IMR-90 (cell line): ENCODE measurements at regions not wholly inside any gene's neighbourhood (a gene's known extent, or its start where the extent isn't known, plus 50 kb on each side); places are given as distances from the start of the nearest gene placed in this dataset.

Experiments used
- ATAC-seq: fragments of 200-7000 bp; cut with Tn5 transposase; 2 replicates; pipeline ENCODE4 v1.9.1; 2020; ENCODE audit warnings: low read depth, mild to moderate bottlenecking, moderate library complexity
- BruUV-seq: library from RNA; stranded (reverse); fragments of 400-500 nt; replicated peaks from 2 replicates; lab custom pipeline; 2021; lab: Mats Ljungman, UMichigan
- CTCF ChIA-PET: fragments of 300-600 bp; formaldehyde crosslinking; extraction: SDS; loops from one replicate; lab custom pipeline; 2021; ENCODE audit warnings: antibody characterized with exemption; lab: Yijun Ruan, JAX
- POLR2A ChIA-PET: fragments of 300-600 bp; sonication (Branson Sonifier 250); formaldehyde crosslinking; loops from one replicate; lab custom pipeline; 2022; ENCODE audit warnings: antibody characterized with exemption; ENCODE audit not compliant: unreplicated experiment; lab: Charles Lee
- DNase-seq: peaks from one replicate; pipeline ENCODE4 v3.0.0; 2013
- H2AFZ ChIP-seq: replicated peaks from 2 replicates; pipeline ENCODE3; 2013; ENCODE audit warnings: low read length, mild to moderate bottlenecking; ENCODE audit not compliant: poor library complexity
- H2AK5ac ChIP-seq: 2 replicates; pipeline ENCODE4 v1.6.1; 2013; ENCODE audit warnings: low read depth, low read length, inconsistent platforms
- H2AK9ac ChIP-seq: replicated peaks from 2 replicates; pipeline ENCODE3; 2013; ENCODE audit warnings: mild to moderate bottlenecking, low read depth, low read length, moderate library complexity; ENCODE audit not compliant: poor library complexity
- H2BK120ac ChIP-seq: 2 replicates; pipeline ENCODE4 v1.6.1; 2013; ENCODE audit warnings: low read depth, low read length, inconsistent platforms
- H2BK15ac ChIP-seq: 3 replicates; pipeline ENCODE4 v1.6.1; 2013; ENCODE audit warnings: low read depth, low read length, inconsistent platforms
- H2BK20ac ChIP-seq: 2 replicates; pipeline ENCODE4 v1.6.1; 2013; ENCODE audit warnings: low read depth, mild to moderate bottlenecking, inconsistent platforms, low read length, moderate library complexity
- H2BK5ac ChIP-seq: 2 replicates; pipeline ENCODE4 v1.6.1; 2013; ENCODE audit warnings: mild to moderate bottlenecking, low read depth, low read length, inconsistent platforms; ENCODE audit not compliant: poor library complexity, severe bottlenecking
- H3K14ac ChIP-seq: replicated peaks from 2 replicates; pipeline ENCODE4 v1.6.1; 2013; ENCODE audit warnings: low read depth, low read length, inconsistent platforms
- H3K18ac ChIP-seq: 2 replicates; pipeline ENCODE4 v1.6.1; 2013; ENCODE audit warnings: low read depth, low read length, control low read depth
- H3K23ac ChIP-seq: 2 replicates; pipeline ENCODE4 v1.6.1; 2013; ENCODE audit warnings: low read depth, low read length, inconsistent platforms
- H3K27ac ChIP-seq: 2 replicates; pipeline ENCODE4 v1.5.1; 2013; ENCODE audit warnings: mild to moderate bottlenecking, control low read depth, low read length; ENCODE audit not compliant: insufficient read depth
- H3K27me3 ChIP-seq: 2 replicates; pipeline ENCODE4 v1.6.1; 2013; ENCODE audit warnings: low read length; ENCODE audit not compliant: control insufficient read depth, insufficient read depth
- H3K36me3 ChIP-seq: 2 replicates; pipeline ENCODE4 v1.6.1; 2013; ENCODE audit warnings: low read length, mixed read lengths; ENCODE audit not compliant: control insufficient read depth, insufficient read depth
- H3K4ac ChIP-seq: 2 replicates; pipeline ENCODE4 v1.6.1; 2013; ENCODE audit warnings: low read depth, low read length, inconsistent platforms
- H3K4me1 ChIP-seq: 2 replicates; pipeline ENCODE4 v1.6.1; 2013; ENCODE audit warnings: low read length, mixed read lengths; ENCODE audit not compliant: control insufficient read depth, insufficient read depth
- H3K4me2 ChIP-seq: 2 replicates; pipeline ENCODE4 v1.6.1; 2013; ENCODE audit warnings: low read depth, mild to moderate bottlenecking, control low read depth, low read length, moderate library complexity
- H3K4me3 ChIP-seq: 2 replicates; pipeline ENCODE4 v1.5.1; 2013; ENCODE audit warnings: low read depth, mild to moderate bottlenecking, control low read depth, low read length, moderate library complexity; ENCODE audit not compliant: insufficient read depth
- H3K56ac ChIP-seq: 2 replicates; pipeline ENCODE4 v1.6.1; 2013; ENCODE audit warnings: low read length, inconsistent platforms; ENCODE audit not compliant: insufficient read depth; ENCODE audit errors: extremely low read depth
- H3K79me1 ChIP-seq, 2 experiments: 2 replicates each; pipeline ENCODE4 v1.6.1; 2013; ENCODE audit warnings: low read length in 2 of 2, inconsistent platforms in 1 of 2, low read depth in 1 of 2
- H3K9ac ChIP-seq: 2 replicates; pipeline ENCODE4 v1.6.1; 2013; ENCODE audit warnings: low read depth, low read length, control low read depth
- H3K9me1 ChIP-seq: 2 replicates; pipeline ENCODE4 v1.6.1; 2013; ENCODE audit warnings: low read length, inconsistent platforms; ENCODE audit not compliant: insufficient read depth
- H3K9me3 ChIP-seq: 2 replicates; pipeline ENCODE4 v1.6.1; 2013; ENCODE audit warnings: low read length; ENCODE audit not compliant: control insufficient read depth, insufficient read depth
- H4K20me1 ChIP-seq: 2 replicates; pipeline ENCODE4 v1.6.1; 2013; ENCODE audit warnings: low read length, inconsistent platforms; ENCODE audit not compliant: insufficient read depth
- H4K5ac ChIP-seq: 2 replicates; pipeline ENCODE4 v1.6.1; 2013; ENCODE audit warnings: mild to moderate bottlenecking, low read depth, low read length, control low read depth
- H4K8ac ChIP-seq, 2 experiments: 2 replicates each; pipeline ENCODE4 v1.6.1; 2013; ENCODE audit warnings: low read depth in 2 of 2, low read length in 2 of 2, control low read depth in 1 of 2, inconsistent platforms in 1 of 2
- H4K91ac ChIP-seq: 2 replicates; pipeline ENCODE4 v1.6.1; 2013; ENCODE audit warnings: low read depth, low read length, inconsistent platforms; ENCODE audit not compliant: insufficient read depth
- BHLHE40 ChIP-seq: fragments of 150-350 bp; IDR thresholded peaks from 2 replicates; pipeline ENCODE4 v1.6.1; 2016; ENCODE audit warnings: mild to moderate bottlenecking, low read depth, low read length
- CEBPB ChIP-seq: IDR thresholded peaks from 2 replicates; pipeline ENCODE4 v1.6.1; 2012; ENCODE audit warnings: low read depth, low read length, improper control_type of control experiment
- CHD1 ChIP-seq: IDR thresholded peaks from 2 replicates; pipeline ENCODE4 v1.6.1; 2012; ENCODE audit warnings: low read depth, low read length, improper control_type of control experiment
- CTCF ChIP-seq: conservative IDR thresholded peaks from 2 replicates; pipeline ENCODE4 v1.5.1; 2012; ENCODE audit warnings: mild to moderate bottlenecking, low read depth, low read length, improper control_type of control experiment
- FOS ChIP-seq: fragments of 150-350 bp; IDR thresholded peaks from 2 replicates; pipeline ENCODE4 v1.6.1; 2016; ENCODE audit warnings: low read depth, low read length
- MAZ ChIP-seq: IDR thresholded peaks from 2 replicates; pipeline ENCODE4 v1.6.1; 2012; ENCODE audit warnings: low read depth, mild to moderate bottlenecking, low read length, improper control_type of control experiment, moderate library complexity, borderline replicate concordance
- NFE2L2 ChIP-seq: fragments of 150-350 bp; IDR thresholded peaks from 2 replicates; pipeline ENCODE4 v1.6.1; 2016; ENCODE audit warnings: low read depth, mild to moderate bottlenecking, low read length
- POLR2A ChIP-seq: IDR thresholded peaks from 2 replicates; pipeline ENCODE4 v1.6.1; 2012; ENCODE audit warnings: mild to moderate bottlenecking, low read depth, low read length
- RAD21 ChIP-seq: IDR thresholded peaks from 2 replicates; pipeline ENCODE4 v1.6.1; 2012; ENCODE audit warnings: low read length, improper control_type of control experiment
- RCOR1 ChIP-seq: IDR thresholded peaks from 2 replicates; pipeline ENCODE4 v1.6.1; 2012; ENCODE audit warnings: mild to moderate bottlenecking, low read length, improper control_type of control experiment; ENCODE audit not compliant: insufficient replicate concordance
- RFX5 ChIP-seq: IDR thresholded peaks from 2 replicates; pipeline ENCODE4 v1.8.0; 2012; ENCODE audit warnings: low read depth, mild to moderate bottlenecking, low read length, moderate library complexity
- SMC3 ChIP-seq: fragments of 150-350 bp; IDR thresholded peaks from 2 replicates; pipeline ENCODE4 v1.6.1; 2016; ENCODE audit warnings: low read depth, mild to moderate bottlenecking, antibody characterized with exemption, low read length, moderate library complexity
- USF2 ChIP-seq: fragments of 150-350 bp; IDR thresholded peaks from 2 replicates; pipeline ENCODE4 v1.6.1; 2017; ENCODE audit warnings: mild to moderate bottlenecking, antibody characterized with exemption, low read length, low read depth
- WGBS, 2 experiments: methylation state at CpG; one replicate each; pipeline versions ENCODE4 v1.1.5 to v1.1.7; 2013; ENCODE audit warnings: missing lambda C conversion rate in 2 of 2; ENCODE audit not compliant: insufficient read length in 1 of 2; ENCODE audit errors: extremely low coverage in 2 of 2; 5-methylcytosine and 5-hydroxymethylcytosine counted together
- dilution Hi-C: fragments of 300-500 bp; cut with HindIII; formaldehyde crosslinking; loops from one replicate; pipeline ENCODE4 v1.14.3; 2018; ENCODE audit warnings: low sequenced_read_pairs; ENCODE audit not compliant: unreplicated experiment
- in situ Hi-C: fragments of 300-500 bp; cut with MboI; formaldehyde crosslinking; loops from 3 replicates; pipeline ENCODE4 v1.14.3; 2019; ENCODE audit warnings: low sequenced_read_pairs, inconsistent platforms, mixed read lengths
- intact Hi-C: fragments of 100-400 bp; cut with micrococcal nuclease; formaldehyde crosslinking; loops from 2 replicates; pipeline ENCODE4 v1.10.0; 2022

GRCh38 chr4:135418353-135418752 lies 1216.8 kb upstream of the PABPC4L start:
- Histone ChIP-seq H3K79me1 (no peaks in the 10 kb centered on the region), H3K18ac (no peak overlapping the region), H3K4me3 (no peak overlapping the region), H3K9me1 (no peaks in the 10 kb centered on the region), H4K91ac (no peak overlapping the region), H3K14ac (no peak overlapping the region), H3K23ac (no peak overlapping the region), H3K9me3 (no peaks in the 10 kb centered on the region), H2BK20ac (no peak overlapping the region), H2AK5ac (no peak overlapping the region), H2AFZ (no peak overlapping the region), H3K4me1 (no peaks in the 10 kb centered on the region), H3K27ac (no peak overlapping the region), H3K4me2 (no peak overlapping the region), H3K36me3 (no peaks in the 10 kb centered on the region), H3K27me3 (no peaks in the 10 kb centered on the region), H2BK5ac (no peak overlapping the region), H3K4ac (no peak overlapping the region), H4K5ac (no peak overlapping the region), H4K8ac (no peak overlapping the region), H2AK9ac (no peak overlapping the region), H4K20me1 (no peaks in the 10 kb centered on the region), H2BK120ac (no peak overlapping the region), H3K9ac (no peak overlapping the region), H3K56ac (no peak overlapping the region), H2BK15ac (no peak overlapping the region)
- dilution Hi-C loops (no loop called here), intact Hi-C loops (no loop called here), in situ Hi-C loops (no loop called here)
- DNase-seq (peak; percentile 29), ATAC-seq (peak; percentile 49)
- no peak for TF ChIP-seq RFX5
- peak; percentile 39 for TF ChIP-seq CTCF
- TF ChIP-seq CHD1, result no peak
- TF ChIP-seq NFE2L2, result no peak
- TF ChIP-seq POLR2A, result no peak
- no peak for TF ChIP-seq MAZ
- TF ChIP-seq RAD21, result peak; percentile 51
- TF ChIP-seq CEBPB, result no peak
- TF ChIP-seq BHLHE40, result no peak
- peak; percentile 41 for TF ChIP-seq SMC3
- TF ChIP-seq FOS, result no peak
- no peak for TF ChIP-seq RCOR1
- TF ChIP-seq USF2, result no peak
- no CpG with 5 or more reads among the region's 1 CpG for WGBS, 2 experiments
- BruUV-seq, result no TSS peak
- ChIA-PET CTCF (no interaction called here), POLR2A (no interaction called here)
